Tibial nerve (tissue), 4 donors: ENCODE measurements at regions not wholly inside any gene's neighbourhood (a gene's known extent, or its start where the extent isn't known, plus 50 kb on each side); places are given as distances from the start of the nearest gene placed in this dataset.

Source experiments
- DNase-seq, 2 donors: peaks; one replicate each; pipeline ENCODE4 v3.0.0-alpha.2; 2019; ENCODE audit warnings: low spot score in 2 of 2
- H3K27ac ChIP-seq, 4 donors: fragments of 200-600 bp; sonication (generic) in 3 of 4; one replicate each; pipeline ENCODE4 v1.5.1; 2017 to 2019; ENCODE audit warnings: mild to moderate bottlenecking in 1 of 4
- H3K27me3 ChIP-seq, 2 donors: fragments of 200-600 bp; sonication (generic) in 1 of 2; one replicate each; pipeline versions ENCODE4 v1.5.1 to v1.6.0; 2017 to 2019
- H3K36me3 ChIP-seq, 3 donors: fragments of 200-600 bp; sonication (generic); one replicate each; pipeline ENCODE4 v1.5.1; 2018 to 2019
- H3K4me1 ChIP-seq, 4 donors: fragments of 200-600 bp; sonication (generic) in 3 of 4; one replicate each; pipeline ENCODE4 v1.5.1; 2017 to 2019
- H3K4me3 ChIP-seq, 4 donors: fragments of 200-600 bp; sonication (generic) in 3 of 4; one replicate each; pipeline ENCODE4 v1.5.1; 2017 to 2019; ENCODE audit warnings: mild to moderate bottlenecking in 1 of 4, moderate library complexity in 1 of 4
- H3K9me3 ChIP-seq, 4 donors: fragments of 200-600 bp; sonication (generic) in 3 of 4; one replicate each; pipeline ENCODE4 v1.5.1; 2017 to 2019
- CTCF ChIP-seq, 5 experiments: fragments of 200-600 bp in 3 of 5; fragments of 450-650 bp in 2 of 5; sonication (generic) in 3 of 5; IDR thresholded peaks; one replicate each; pipeline ENCODE4 v1.5.1; 2016 to 2019; ENCODE audit warnings: antibody characterized with exemption in 5 of 5, mild to moderate bottlenecking in 3 of 5, moderate library complexity in 2 of 5
- EP300 ChIP-seq, 2 donors: sonication (generic); formaldehyde crosslinking; IDR thresholded peaks; one replicate each; pipeline ENCODE4 v1.6.1; 2017; ENCODE audit warnings: antibody characterized with exemption in 2 of 2, mild to moderate bottlenecking in 1 of 2
- POLR2A ChIP-seq, 2 donors: fragments of 450-650 bp; IDR thresholded peaks; one replicate each; pipeline ENCODE4 v1.6.1; 2017; ENCODE audit warnings: antibody characterized with exemption in 2 of 2, mild to moderate bottlenecking in 2 of 2, moderate library complexity in 2 of 2
- WGBS, 2 donors: methylation state at CpG; one replicate each; pipeline ENCODE4 v1.1.5; 2018; 5-methylcytosine and 5-hydroxymethylcytosine counted together

- Histone ChIP-seq H3K9me3 (no peaks in the 10 kb centered on the region), H3K4me1 (peaks cover 0 to 19% (median 0%) of the 10 kb centered on the region in 4 donors), H3K27me3 (no peaks in the 10 kb centered on the region), H3K36me3 (no peaks in the 10 kb centered on the region), H3K27ac (no peak overlapping the region), H3K4me3 (no peak overlapping the region)
- no peak for DNase-seq
- WGBS, 2 donors: 44 to 53% methylated on average over 9 of the region's 9 CpGs
- TF ChIP-seq POLR2A (IDR thresholded peaks at IDR 0.05): no peak
Observed at GRCh38 chr1:96519851-96520578, 201.6 kb upstream of the PTBP2 start.

GRCh38 chr1:96520579-96520947, 201.0 kb upstream of the PTBP2 start:
- no peak for TF ChIP-seq CTCF (IDR thresholded peaks at IDR 0.05)
- peak in 1 of 2 donors; percentile 79 for TF ChIP-seq EP300 (IDR thresholded peaks at IDR 0.05)
- WGBS, 2 donors: 13 to 18% methylated on average over 3 of the region's 3 CpGs
- no peaks in the 10 kb centered on the region for H3K9me3 ChIP-seq
- peaks cover 0 to 25% (median 0%) of the 10 kb centered on the region in 4 donors for H3K4me1 ChIP-seq
- peak in 1 of 2 donors; percentile 59 for DNase-seq
- no peak overlapping the region for H3K4me3 ChIP-seq
- no peaks in the 10 kb centered on the region for H3K27me3 ChIP-seq
- no peaks in the 10 kb centered on the region for H3K36me3 ChIP-seq
- peak overlapping the region in 1 of 4 donors; percentile 33 for H3K27ac ChIP-seq

- 58 to 60% methylated on average over 6 of the region's 6 CpGs for WGBS, 2 donors
- H3K27me3 ChIP-seq: no peaks in the 10 kb centered on the region
Observed at GRCh38 chr1:96521010-96521409, 200.6 kb upstream of the PTBP2 start.

GRCh38 chr1:96521994-96522760, 199.4 kb upstream of the PTBP2 start:
- no peaks in the 10 kb centered on the region for H3K27me3 ChIP-seq
- WGBS, 2 donors: 80 to 92% methylated on average over 2 of the region's 2 CpGs

More at GRCh38 chr1:96521010-96521409, 200.6 kb upstream of the PTBP2 start:
- Histone ChIP-seq H3K4me1 (peaks cover 0 to 26% (median 0%) of the 10 kb centered on the region in 4 donors), H3K27ac (peak overlapping the region in 1 of 4 donors; percentile 33), H3K36me3 (no peaks in the 10 kb centered on the region), H3K4me3 (no peak overlapping the region), H3K9me3 (no peaks in the 10 kb centered on the region)
- no peak for TF ChIP-seq POLR2A (IDR thresholded peaks at IDR 0.05)
- TF ChIP-seq EP300 (IDR thresholded peaks at IDR 0.05): no peak
- TF ChIP-seq CTCF (IDR thresholded peaks at IDR 0.05): no peak
- no peak for DNase-seq

GRCh38 chr1:96522927-96523326, 198.7 kb upstream of the PTBP2 start:
- no peak overlapping the region for H3K4me3 ChIP-seq
- 81 to 95% methylated on average over 1 of the region's 1 CpG for WGBS, 2 donors
- no peaks in the 10 kb centered on the region for H3K36me3 ChIP-seq
- TF ChIP-seq CTCF (IDR thresholded peaks at IDR 0.05): no peak
- no peak for TF ChIP-seq POLR2A (IDR thresholded peaks at IDR 0.05)
- TF ChIP-seq EP300 (IDR thresholded peaks at IDR 0.05): no peak
- H3K27ac ChIP-seq: no peak overlapping the region
- no peaks in the 10 kb centered on the region for H3K27me3 ChIP-seq
- DNase-seq: no peak
- peaks cover 0 to 26% (median 0%) of the 10 kb centered on the region in 4 donors for H3K4me1 ChIP-seq
- H3K9me3 ChIP-seq: peaks cover 0 to 1% (median 0%) of the 10 kb centered on the region in 4 donors

More at GRCh38 chr1:96521994-96522760, 199.4 kb upstream of the PTBP2 start:
- no peak overlapping the region for H3K27ac ChIP-seq
- no peaks in the 10 kb centered on the region for H3K9me3 ChIP-seq
- no peaks in the 10 kb centered on the region for H3K36me3 ChIP-seq
- TF ChIP-seq CTCF (IDR thresholded peaks at IDR 0.05): no peak
- no peak for TF ChIP-seq EP300 (IDR thresholded peaks at IDR 0.05)
- no peak for TF ChIP-seq POLR2A (IDR thresholded peaks at IDR 0.05)
- DNase-seq: no peak
- H3K4me3 ChIP-seq: no peak overlapping the region
- H3K4me1 ChIP-seq: peaks cover 0 to 26% (median 0%) of the 10 kb centered on the region in 4 donors
